GM23338 (cell line): ENCODE measurements at regions not wholly inside any gene's neighbourhood (a gene's known extent, or its start where the extent isn't known, plus 50 kb on each side); places are given as distances from the start of the nearest gene placed in this dataset.
A peak's percentile ranks its signal among the peaks of the same experiment; 100 is the strongest.

Experiments
- ATAC-seq: fragments of 200-7000 bp; cut with Tn5 transposase; 3 replicates; pipeline ENCODE4 v1.9.1; 2020
- DNase-seq: peaks from one replicate; pipeline ENCODE4 v3.0.0-alpha.2; 2015; ENCODE audit warnings: low spot score
- H2AFZ ChIP-seq: fragments of 200-600 bp; sonication (generic); 2 replicates; pipeline ENCODE4 v1.8.0; 2016; ENCODE audit warnings: antibody characterized with exemption, mild to moderate bottlenecking, moderate library complexity
- H3F3A ChIP-seq: fragments of 200-600 bp; sonication (generic); replicated peaks from 2 replicates; pipeline ENCODE4 v1.8.0; 2017; ENCODE audit warnings: antibody characterized with exemption, mixed run types, low read depth
- H3K27ac ChIP-seq: fragments of 200-600 bp; sonication (generic); 2 replicates; pipeline ENCODE4 v1.6.1; 2016; ENCODE audit warnings: low read depth
- H3K27me3 ChIP-seq: fragments of 200-600 bp; sonication (generic); 2 replicates; pipeline ENCODE4 v1.8.0; 2016; ENCODE audit warnings: mild to moderate bottlenecking, mixed run types, moderate library complexity; ENCODE audit not compliant: insufficient read depth
- H3K36me3 ChIP-seq: fragments of 200-600 bp; sonication (generic); 2 replicates; pipeline ENCODE4 v1.8.0; 2016; ENCODE audit warnings: mild to moderate bottlenecking; ENCODE audit not compliant: insufficient read depth
- H3K4me1 ChIP-seq: fragments of 200-600 bp; sonication (generic); 2 replicates; pipeline ENCODE4 v1.8.0; 2016; ENCODE audit warnings: mild to moderate bottlenecking, moderate library complexity; ENCODE audit not compliant: insufficient read depth
- H3K4me2 ChIP-seq: fragments of 200-600 bp; sonication (generic); 2 replicates; pipeline ENCODE4 v1.7.1; 2017; ENCODE audit warnings: mixed run types
- H3K4me3 ChIP-seq: fragments of 200-600 bp; sonication (generic); 2 replicates; pipeline ENCODE4 v1.6.1; 2016; ENCODE audit warnings: mixed run types
- H3K79me2 ChIP-seq: fragments of 200-600 bp; sonication (generic); replicated peaks from 2 replicates; pipeline ENCODE4 v1.8.0; 2017; ENCODE audit warnings: mild to moderate bottlenecking; ENCODE audit not compliant: insufficient read depth
- H3K9me2 ChIP-seq: fragments of 200-600 bp; sonication (generic); 2 replicates; pipeline ENCODE4 v1.8.0; 2017; ENCODE audit not compliant: insufficient read depth
- H4K20me1 ChIP-seq: fragments of 200-600 bp; sonication (generic); replicated peaks from 2 replicates; pipeline ENCODE4 v1.8.0; 2017; ENCODE audit warnings: mild to moderate bottlenecking; ENCODE audit not compliant: insufficient read depth
- H3K27ac Mint-ChIP-seq: 2 replicates; pipeline ENCODE4 v1.8.0; 2020; ENCODE audit warnings: inconsistent platforms, mild to moderate bottlenecking, moderate library complexity, mixed read lengths
- H3K27me3 Mint-ChIP-seq: 3 replicates; pipeline ENCODE4 v1.8.0; 2022; ENCODE audit warnings: low read depth, mild to moderate bottlenecking, moderate library complexity, mixed read lengths, inconsistent platforms; ENCODE audit not compliant: insufficient read depth, poor library complexity
- H3K36me3 Mint-ChIP-seq: 3 replicates; pipeline ENCODE4 v1.8.0; 2021; ENCODE audit warnings: low read depth, mild to moderate bottlenecking, inconsistent platforms, moderate library complexity, mixed read lengths
- H3K4me1 Mint-ChIP-seq: 3 replicates; pipeline ENCODE4 v1.8.0; 2020; ENCODE audit warnings: mild to moderate bottlenecking, inconsistent platforms, mixed read lengths
- H3K4me3 Mint-ChIP-seq: 3 replicates; pipeline ENCODE4 v1.8.0; 2021; ENCODE audit warnings: moderate library complexity, mild to moderate bottlenecking, inconsistent platforms, mixed read lengths
- H3K9me3 Mint-ChIP-seq: 3 replicates; pipeline ENCODE4 v1.8.0; 2020; ENCODE audit warnings: moderate library complexity, mild to moderate bottlenecking, inconsistent platforms, mixed read lengths
- CREB1 ChIP-seq: fragments of 250-450 bp; sonication (Bioruptor Pico); IDR thresholded peaks from 2 replicates; pipeline ENCODE4 v1.5.0; 2020; ENCODE audit warnings: low read depth, mild to moderate bottlenecking, moderate library complexity
- ETS1 ChIP-seq: IDR thresholded peaks from 2 replicates; pipeline ENCODE4 v1.6.1; 2016; ENCODE audit warnings: antibody characterized with exemption
- EZH2 ChIP-seq: fragments of 200-600 bp; sonication (generic); IDR thresholded peaks from one replicate; pipeline ENCODE4 v1.8.0; 2017; ENCODE audit warnings: antibody characterized with exemption, mild to moderate bottlenecking, low read depth; ENCODE audit not compliant: unreplicated experiment
- POLR2AphosphoS5 ChIP-seq: IDR thresholded peaks from 2 replicates; pipeline ENCODE4 v1.6.1; 2016; ENCODE audit warnings: antibody characterized with exemption, low read depth
- REST ChIP-seq: IDR thresholded peaks from one replicate; pipeline ENCODE4 v1.6.1; 2018; ENCODE audit warnings: antibody characterized with exemption; ENCODE audit not compliant: unreplicated experiment
- STAT1 ChIP-seq: IDR thresholded peaks from one replicate; pipeline ENCODE4 v1.6.1; 2016; ENCODE audit warnings: antibody characterized with exemption; ENCODE audit not compliant: unreplicated experiment
- ZNF114 ChIP-seq: fragments of 250-450 bp; sonication (Bioruptor Pico); IDR thresholded peaks from 2 replicates; pipeline ENCODE4 v1.5.0; 2020; ENCODE audit warnings: mild to moderate bottlenecking, moderate library complexity
- ZNF331 ChIP-seq: fragments of 250-450 bp; sonication (Bioruptor Pico); IDR thresholded peaks from 2 replicates; pipeline ENCODE4 v1.5.0; 2020; ENCODE audit warnings: low read depth, mild to moderate bottlenecking, moderate library complexity

- TF ChIP-seq REST (no peak), STAT1 (no peak), POLR2AphosphoS5 (no peak), EZH2 (no peak), ZNF114 (no peak), CREB1 (CRISPR knock-in tag) (no peak), ZNF331 (CRISPR knock-in tag) (no peak)
Observed at GRCh38 chr11:69873166-69874077, 54.2 kb upstream of the FGF3 start (continued).

GRCh38 chr11:69874178-69874983 lies 55.2 kb upstream of the FGF3 start:
- Histone ChIP-seq H2AFZ (0 out of 2 replicates have a peak overlapping the region, but pooled peaks have one; percentile 28), H3K27me3 (no peaks in the 10 kb centered on the region), H4K20me1 (no peaks in the 10 kb centered on the region), H3K4me1 (no peaks in the 10 kb centered on the region), H3K4me3 (no peak overlapping the region), H3K9me2 (no peaks in the 10 kb centered on the region), H3F3A (no peaks in the 10 kb centered on the region), H3K4me2 (no peak overlapping the region), H3K27ac (no peak overlapping the region), H3K79me2 (no peaks in the 10 kb centered on the region), H3K36me3 (no peaks in the 10 kb centered on the region)
- DNase-seq: no peak
- Mint-ChIP-seq H3K4me1 (0 out of 3 replicates have a peak, but pooled peaks cover 2% of the 10 kb centered on the region), H3K9me3 (peaks cover 11% of the 10 kb centered on the region), H3K27ac (no peak overlapping the region), H3K4me3 (no peak overlapping the region), H3K27me3 (peaks cover 6% of the 10 kb centered on the region), H3K36me3 (no peaks in the 10 kb centered on the region; the same call in 2 of the 3 replicates)
- no peak; the same call in 2 of the 3 replicates for ATAC-seq
- TF ChIP-seq EZH2: no peak
- TF ChIP-seq ETS1: no peak
- TF ChIP-seq POLR2AphosphoS5: no peak
